ENCODE measurements at regions not wholly inside any gene's neighbourhood (a gene's known extent, or its start where the extent isn't known, plus 50 kb on each side); places are given as distances from the start of the nearest gene placed in this dataset.

DNA sequence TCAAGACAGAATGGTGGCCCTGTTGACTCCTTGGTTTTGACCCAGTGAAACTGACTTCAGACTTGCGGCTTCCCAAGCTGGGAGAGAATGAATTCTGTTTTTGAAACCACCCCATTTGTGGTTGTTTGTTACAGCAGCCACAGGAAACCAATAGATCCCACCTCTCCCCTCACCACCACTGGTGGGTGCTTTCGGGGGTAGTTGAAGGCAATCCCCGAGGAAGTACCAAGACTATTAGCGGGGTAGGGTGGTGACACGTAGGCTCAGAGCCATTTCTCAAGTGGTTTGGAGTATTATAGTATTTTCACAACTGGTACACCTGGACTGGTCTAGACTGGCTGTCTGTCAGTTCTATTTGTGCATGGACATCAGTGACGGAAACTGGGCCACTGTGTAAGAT, 189.1 kb upstream of the RBPJ start (continued):
- TF ChIP-seq BHLHE40 (IDR thresholded peaks at IDR 0.05; ENCODE audit: borderline replicate concordance in 1 of 2, low read depth in 2 of 2, low read length in 1 of 2) (peak; percentile 52 to 60; a peak in 3 of 4 replicates), NFIC (IDR thresholded peaks at IDR 0.05; ENCODE audit: low read depth, low read length) (peak; percentile 96), HDAC2 (IDR thresholded peaks at IDR 0.05) (no peak), RAD51 (IDR thresholded peaks at IDR 0.05) (0 out of 2 replicates have a peak, but pooled peaks have one; percentile 13), JUNB (IDR thresholded peaks at IDR 0.05) (peak; percentile 48; the same call in 1 of the 2 replicates), RAD21 (IDR thresholded peaks at IDR 0.05; ENCODE audit: insufficient read depth, low read depth, low read length) (no peak), NFYB (IDR thresholded peaks at IDR 0.05; ENCODE audit: insufficient read depth, low read depth, low read length) (no peak), TCF7 (IDR thresholded peaks at IDR 0.05; ENCODE audit: borderline replicate concordance) (peak; percentile 29; the same call in 1 of the 2 replicates), CREM (IDR thresholded peaks at IDR 0.05; ENCODE audit: low read depth) (peak; percentile 84; the same call in 1 of the 2 replicates), NR2C2 (IDR thresholded peaks at IDR 0.05; ENCODE audit: borderline replicate concordance, control insufficient read depth, insufficient read length, low read depth) (no peak)
- TF ChIP-seq, protein P1, sequence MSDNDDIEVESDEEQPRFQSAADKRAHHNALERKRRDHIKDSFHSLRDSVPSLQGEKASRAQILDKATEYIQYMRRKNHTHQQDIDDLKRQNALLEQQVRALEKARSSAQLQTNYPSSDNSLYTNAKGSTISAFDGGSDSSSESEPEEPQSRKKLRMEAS (IDR thresholded peaks at IDR 0.05; ENCODE audit: low read depth, low read length), result no peak
- TF ChIP-seq, protein P2, sequence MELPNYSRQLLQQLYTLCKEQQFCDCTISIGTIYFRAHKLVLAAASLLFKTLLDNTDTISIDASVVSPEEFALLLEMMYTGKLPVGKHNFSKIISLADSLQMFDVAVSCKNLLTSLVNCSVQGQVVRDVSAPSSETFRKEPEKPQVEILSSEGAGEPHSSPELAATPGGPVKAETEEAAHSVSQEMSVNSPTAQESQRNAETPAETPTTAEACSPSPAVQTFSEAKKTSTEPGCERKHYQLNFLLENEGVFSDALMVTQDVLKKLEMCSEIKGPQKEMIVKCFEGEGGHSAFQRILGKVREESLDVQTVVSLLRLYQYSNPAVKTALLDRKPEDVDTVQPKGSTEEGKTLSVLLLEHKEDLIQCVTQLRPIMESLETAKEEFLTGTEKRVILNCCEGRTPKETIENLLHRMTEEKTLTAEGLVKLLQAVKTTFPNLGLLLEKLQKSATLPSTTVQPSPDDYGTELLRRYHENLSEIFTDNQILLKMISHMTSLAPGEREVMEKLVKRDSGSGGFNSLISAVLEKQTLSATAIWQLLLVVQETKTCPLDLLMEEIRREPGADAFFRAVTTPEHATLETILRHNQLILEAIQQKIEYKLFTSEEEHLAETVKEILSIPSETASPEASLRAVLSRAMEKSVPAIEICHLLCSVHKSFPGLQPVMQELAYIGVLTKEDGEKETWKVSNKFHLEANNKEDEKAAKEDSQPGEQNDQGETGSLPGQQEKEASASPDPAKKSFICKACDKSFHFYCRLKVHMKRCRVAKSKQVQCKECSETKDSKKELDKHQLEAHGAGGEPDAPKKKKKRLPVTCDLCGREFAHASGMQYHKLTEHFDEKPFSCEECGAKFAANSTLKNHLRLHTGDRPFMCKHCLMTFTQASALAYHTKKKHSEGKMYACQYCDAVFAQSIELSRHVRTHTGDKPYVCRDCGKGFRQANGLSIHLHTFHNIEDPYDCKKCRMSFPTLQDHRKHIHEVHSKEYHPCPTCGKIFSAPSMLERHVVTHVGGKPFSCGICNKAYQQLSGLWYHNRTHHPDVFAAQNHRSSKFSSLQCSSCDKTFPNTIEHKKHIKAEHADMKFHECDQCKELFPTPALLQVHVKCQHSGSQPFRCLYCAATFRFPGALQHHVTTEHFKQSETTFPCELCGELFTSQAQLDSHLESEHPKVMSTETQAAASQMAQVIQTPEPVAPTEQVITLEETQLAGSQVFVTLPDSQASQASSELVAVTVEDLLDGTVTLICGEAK (IDR thresholded peaks at IDR 0.05; ENCODE audit: borderline replicate concordance), result no peak
- TF ChIP-seq, protein P3, sequence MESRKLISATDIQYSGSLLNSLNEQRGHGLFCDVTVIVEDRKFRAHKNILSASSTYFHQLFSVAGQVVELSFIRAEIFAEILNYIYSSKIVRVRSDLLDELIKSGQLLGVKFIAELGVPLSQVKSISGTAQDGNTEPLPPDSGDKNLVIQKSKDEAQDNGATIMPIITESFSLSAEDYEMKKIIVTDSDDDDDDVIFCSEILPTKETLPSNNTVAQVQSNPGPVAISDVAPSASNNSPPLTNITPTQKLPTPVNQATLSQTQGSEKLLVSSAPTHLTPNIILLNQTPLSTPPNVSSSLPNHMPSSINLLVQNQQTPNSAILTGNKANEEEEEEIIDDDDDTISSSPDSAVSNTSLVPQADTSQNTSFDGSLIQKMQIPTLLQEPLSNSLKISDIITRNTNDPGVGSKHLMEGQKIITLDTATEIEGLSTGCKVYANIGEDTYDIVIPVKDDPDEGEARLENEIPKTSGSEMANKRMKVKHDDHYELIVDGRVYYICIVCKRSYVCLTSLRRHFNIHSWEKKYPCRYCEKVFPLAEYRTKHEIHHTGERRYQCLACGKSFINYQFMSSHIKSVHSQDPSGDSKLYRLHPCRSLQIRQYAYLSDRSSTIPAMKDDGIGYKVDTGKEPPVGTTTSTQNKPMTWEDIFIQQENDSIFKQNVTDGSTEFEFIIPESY (IDR thresholded peaks at IDR 0.05), result no peak
- TF ChIP-seq, protein P4, sequence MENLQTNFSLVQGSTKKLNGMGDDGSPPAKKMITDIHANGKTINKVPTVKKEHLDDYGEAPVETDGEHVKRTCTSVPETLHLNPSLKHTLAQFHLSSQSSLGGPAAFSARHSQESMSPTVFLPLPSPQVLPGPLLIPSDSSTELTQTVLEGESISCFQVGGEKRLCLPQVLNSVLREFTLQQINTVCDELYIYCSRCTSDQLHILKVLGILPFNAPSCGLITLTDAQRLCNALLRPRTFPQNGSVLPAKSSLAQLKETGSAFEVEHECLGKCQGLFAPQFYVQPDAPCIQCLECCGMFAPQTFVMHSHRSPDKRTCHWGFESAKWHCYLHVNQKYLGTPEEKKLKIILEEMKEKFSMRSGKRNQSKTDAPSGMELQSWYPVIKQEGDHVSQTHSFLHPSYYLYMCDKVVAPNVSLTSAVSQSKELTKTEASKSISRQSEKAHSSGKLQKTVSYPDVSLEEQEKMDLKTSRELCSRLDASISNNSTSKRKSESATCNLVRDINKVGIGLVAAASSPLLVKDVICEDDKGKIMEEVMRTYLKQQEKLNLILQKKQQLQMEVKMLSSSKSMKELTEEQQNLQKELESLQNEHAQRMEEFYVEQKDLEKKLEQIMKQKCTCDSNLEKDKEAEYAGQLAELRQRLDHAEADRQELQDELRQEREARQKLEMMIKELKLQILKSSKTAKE (IDR thresholded peaks at IDR 0.05; ENCODE audit: low read depth, poor library complexity, severe bottlenecking), result peak; percentile 92
- TF ChIP-seq, protein P5, sequence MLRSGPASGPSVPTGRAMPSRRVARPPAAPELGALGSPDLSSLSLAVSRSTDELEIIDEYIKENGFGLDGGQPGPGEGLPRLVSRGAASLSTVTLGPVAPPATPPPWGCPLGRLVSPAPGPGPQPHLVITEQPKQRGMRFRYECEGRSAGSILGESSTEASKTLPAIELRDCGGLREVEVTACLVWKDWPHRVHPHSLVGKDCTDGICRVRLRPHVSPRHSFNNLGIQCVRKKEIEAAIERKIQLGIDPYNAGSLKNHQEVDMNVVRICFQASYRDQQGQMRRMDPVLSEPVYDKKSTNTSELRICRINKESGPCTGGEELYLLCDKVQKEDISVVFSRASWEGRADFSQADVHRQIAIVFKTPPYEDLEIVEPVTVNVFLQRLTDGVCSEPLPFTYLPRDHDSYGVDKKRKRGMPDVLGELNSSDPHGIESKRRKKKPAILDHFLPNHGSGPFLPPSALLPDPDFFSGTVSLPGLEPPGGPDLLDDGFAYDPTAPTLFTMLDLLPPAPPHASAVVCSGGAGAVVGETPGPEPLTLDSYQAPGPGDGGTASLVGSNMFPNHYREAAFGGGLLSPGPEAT (IDR thresholded peaks at IDR 0.05; ENCODE audit: low read depth), result peak; percentile 83
